T-cell (primary cell): ENCODE measurements at regions not wholly inside any gene's neighbourhood (a gene's known extent, or its start where the extent isn't known, plus 50 kb on each side); places are given as distances from the start of the nearest gene placed in this dataset.

Source experiments
- ATAC-seq, 4 experiments: fragments of 200-7000 bp in 3 of 4; fragments of 150-1000 bp in 1 of 4; cut with Tn5 transposase; replicated peaks in 1 of 4; 1 replicate in 3 of 4; 2 replicates in 1 of 4; pipeline ENCODE4 v1.10.0; 2021; ENCODE audit warnings: moderate library complexity in 3 of 4, mild to moderate bottlenecking in 2 of 4, moderate number of reproducible peaks in 1 of 4
- CTCF ChIA-PET, 2 donors: fragments of 300-600 bp; sonication (Branson Sonifier 250); formaldehyde crosslinking; loops; one replicate each; lab custom pipeline; 2022; ENCODE audit warnings: antibody characterized with exemption in 2 of 2; lab: Charles Lee
- POLR2A ChIA-PET, 2 donors: fragments of 300-600 bp; sonication (Branson Sonifier 250); formaldehyde crosslinking; loops; one replicate each; lab custom pipeline; 2022; ENCODE audit warnings: antibody characterized with exemption in 2 of 2; lab: Charles Lee
- DNase-seq, 35 experiments: peaks; one replicate each; pipeline versions ENCODE4 v3.0.0 to v3.0.0-alpha.2; 2013 to 2023
- H3K27ac ChIP-seq: one replicate; pipeline ENCODE4 v1.5.1; 2013; ENCODE audit warnings: low read length
- H3K27me3 ChIP-seq, 2 experiments: replicated peaks in 1 of 2; 1 replicate in 1 of 2; 2 replicates in 1 of 2; pipeline versions ENCODE4 v1.6.1 to v1.7.0; 2013; ENCODE audit warnings: low read length in 1 of 2, mixed read lengths in 1 of 2; ENCODE audit not compliant: control insufficient read depth in 2 of 2, insufficient read depth in 2 of 2; ENCODE audit errors: extremely low read depth in 1 of 2
- H3K36me3 ChIP-seq, 2 donors: 1 replicate in 1 of 2; 2 replicates in 1 of 2; pipeline versions ENCODE4 v1.6.1 to v1.7.0; 2013; ENCODE audit warnings: low read length in 1 of 2; ENCODE audit not compliant: control insufficient read depth in 2 of 2, insufficient read depth in 1 of 2; ENCODE audit errors: extremely low read depth in 1 of 2
- H3K4me1 ChIP-seq, 2 experiments: 1 replicate in 1 of 2; 2 replicates in 1 of 2; pipeline versions ENCODE4 v1.6.1 to v1.7.0; 2013; ENCODE audit warnings: low read length in 2 of 2, mixed read lengths in 1 of 2; ENCODE audit not compliant: insufficient read depth in 2 of 2, control insufficient read depth in 1 of 2; ENCODE audit errors: extremely low read depth in 1 of 2
- H3K4me3 ChIP-seq, 2 donors: 1 replicate in 1 of 2; 2 replicates in 1 of 2; pipeline versions ENCODE4 v1.5.1 to v1.7.0; 2013; ENCODE audit warnings: mild to moderate bottlenecking in 2 of 2, low read length in 1 of 2, moderate library complexity in 1 of 2; ENCODE audit not compliant: control insufficient read depth in 1 of 2; ENCODE audit errors: extremely low read depth in 1 of 2
- H3K9me3 ChIP-seq: 2 replicates; pipeline ENCODE4 v1.7.0; 2013
- H3K27ac Mint-ChIP-seq, 2 donors: one replicate each; pipeline ENCODE4 v1.8.0; 2020 to 2021; ENCODE audit warnings: mild to moderate bottlenecking in 2 of 2, mixed read lengths in 2 of 2
- H3K27me3 Mint-ChIP-seq, 2 donors: one replicate each; pipeline ENCODE4 v1.8.0; 2021 to 2022; ENCODE audit warnings: mixed read lengths in 2 of 2
- H3K36me3 Mint-ChIP-seq: one replicate; pipeline ENCODE4 v1.8.0; 2021; ENCODE audit warnings: mixed read lengths
- H3K4me1 Mint-ChIP-seq, 3 donors: one replicate each; pipeline ENCODE4 v1.8.0; 2020 to 2022; ENCODE audit warnings: mixed read lengths in 3 of 3, mild to moderate bottlenecking in 1 of 3
- H3K4me3 Mint-ChIP-seq, 3 donors: one replicate each; pipeline ENCODE4 v1.8.0; 2020 to 2022; ENCODE audit warnings: mild to moderate bottlenecking in 3 of 3, mixed read lengths in 3 of 3, moderate library complexity in 3 of 3
- H3K9me3 Mint-ChIP-seq, 3 donors: one replicate each; pipeline ENCODE4 v1.8.0; 2020 to 2022; ENCODE audit warnings: mixed read lengths in 3 of 3
- WGBS: methylation state at CpG from one replicate; pipeline ENCODE4 v1.1.5; 2013; ENCODE audit warnings: missing lambda C conversion rate; ENCODE audit not compliant: insufficient coverage; 5-methylcytosine and 5-hydroxymethylcytosine counted together

DNA sequence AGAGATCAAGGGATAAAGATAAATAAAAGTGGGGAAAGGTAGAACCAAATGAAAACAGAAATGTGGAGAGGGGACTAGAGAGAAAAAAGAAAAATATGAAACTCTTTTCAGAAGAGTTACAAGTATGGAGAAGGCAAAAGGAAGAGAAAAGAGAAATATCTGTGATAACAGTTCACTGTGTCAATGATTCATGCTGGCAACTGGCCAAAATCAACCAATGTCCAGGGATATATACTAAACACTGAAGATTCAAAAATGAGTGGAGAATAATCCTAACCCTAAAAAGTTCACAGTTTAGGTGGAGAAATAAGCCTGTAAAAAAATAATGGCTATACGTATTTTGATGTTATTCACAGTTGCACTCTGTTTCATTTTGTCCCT lies 372.3 kb upstream of the KITLG start:
- Mint-ChIP-seq H3K4me3 (no peak overlapping the region), H3K4me1 (no peaks in the 10 kb centered on the region), H3K9me3 (no peaks in the 10 kb centered on the region), H3K36me3 (no peaks in the 10 kb centered on the region), H3K27ac (no peak overlapping the region), H3K27me3 (peaks cover 3 to 8% of the 10 kb centered on the region in 2 donors)
- no peaks in the 10 kb centered on the region for H3K4me1 ChIP-seq
- no peak overlapping the region for H3K27ac ChIP-seq
- CTCF ChIA-PET, result interaction anchor here in 1 of 2 donors (0.6 kb wide), 1 partner anchor 60 kb away, joined by 3 read pairs; no protein-coding TSS in a partner anchor
- DNase-seq (no peak), ATAC-seq (no peak)
- H3K27me3 ChIP-seq, result no peaks in the 10 kb centered on the region
- no peak overlapping the region for H3K4me3 ChIP-seq
- no peaks in the 10 kb centered on the region for H3K9me3 ChIP-seq
- H3K36me3 ChIP-seq, result no peaks in the 10 kb centered on the region
- POLR2A ChIA-PET, result no interaction called here
- no CpG with 5 or more reads among the region's 1 CpG for WGBS

DNA sequence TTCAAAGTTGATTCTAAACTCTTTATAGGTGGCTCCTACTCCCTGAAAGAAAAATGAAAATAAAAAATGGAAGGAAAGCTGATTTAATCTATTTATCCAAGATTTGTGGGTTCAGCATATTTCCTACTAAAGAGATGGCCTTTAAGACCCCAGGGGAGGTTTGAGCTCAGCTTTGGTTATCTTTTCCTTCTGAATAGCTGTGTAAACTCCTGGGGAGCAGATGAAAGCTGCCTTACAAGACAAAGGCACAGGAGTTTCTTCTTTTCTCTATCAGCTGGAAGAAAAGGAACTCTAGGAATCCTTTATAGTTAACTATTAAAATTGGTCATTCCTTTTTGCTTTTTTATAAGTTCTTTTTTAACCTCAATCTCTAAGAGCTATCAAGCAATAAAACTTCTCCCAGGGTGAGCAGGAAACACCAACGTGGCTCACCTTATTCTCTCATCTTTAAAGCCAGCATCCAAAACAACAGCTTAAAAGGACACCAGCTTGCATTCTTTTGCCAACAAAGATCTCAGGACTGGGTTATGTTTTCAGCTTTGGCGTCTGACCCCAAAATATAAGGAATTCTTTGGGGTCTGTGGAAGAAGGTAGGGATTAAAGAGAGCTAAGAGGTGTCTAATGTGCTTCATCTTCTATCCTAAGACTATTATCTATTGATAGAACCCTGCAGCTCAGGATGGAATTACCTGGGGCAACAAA lies 371.7 kb upstream of the KITLG start:
- ChIA-PET CTCF (no interaction called here), POLR2A (no interaction called here)
- H3K27me3 ChIP-seq, result no peaks in the 10 kb centered on the region
- no peak overlapping the region for H3K27ac ChIP-seq
- Mint-ChIP-seq H3K27ac (no peak overlapping the region), H3K36me3 (no peaks in the 10 kb centered on the region), H3K4me1 (no peaks in the 10 kb centered on the region), H3K4me3 (no peak overlapping the region), H3K27me3 (peaks cover 3 to 10% of the 10 kb centered on the region in 2 donors), H3K9me3 (no peaks in the 10 kb centered on the region)
- DNase-seq (no peak), ATAC-seq (no peak)
- WGBS, result no CpG with 5 or more reads among the region's 2 CpGs
- H3K4me1 ChIP-seq, result no peaks in the 10 kb centered on the region
- H3K36me3 ChIP-seq, result no peaks in the 10 kb centered on the region
- H3K9me3 ChIP-seq, result no peaks in the 10 kb centered on the region
- H3K4me3 ChIP-seq, result no peak overlapping the region

DNA sequence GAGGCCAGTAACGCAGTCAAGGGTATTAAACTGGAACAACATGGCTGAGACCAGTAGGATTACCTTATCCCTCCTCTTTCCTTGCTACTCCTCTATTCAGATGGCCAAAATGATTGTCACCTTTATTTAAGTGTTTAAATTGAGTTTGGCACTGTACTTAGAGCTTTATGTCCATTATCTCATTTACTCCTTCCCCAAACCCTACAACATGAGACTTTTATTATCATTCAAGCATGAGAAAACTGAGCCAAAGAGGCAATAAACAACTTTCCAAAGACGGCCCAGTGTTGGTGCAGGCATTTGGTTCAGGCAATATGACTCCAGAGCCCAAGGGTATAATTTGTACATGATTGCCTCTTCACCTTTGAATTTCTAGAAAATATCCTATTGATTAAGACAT lies 370.9 kb upstream of the KITLG start:
- POLR2A ChIA-PET, result no interaction called here
- H3K36me3 Mint-ChIP-seq, result no peaks in the 10 kb centered on the region
- ATAC-seq (no peak), DNase-seq (no peak)
- peaks cover 5 to 13% of the 10 kb centered on the region in 2 donors for H3K27me3 Mint-ChIP-seq
- no peak overlapping the region for H3K4me3 ChIP-seq
- no peaks in the 10 kb centered on the region for H3K4me1 ChIP-seq
- H3K27ac ChIP-seq, result no peak overlapping the region
- WGBS, result 20% methylated on average over 1 of the region's 2 CpGs
- no peaks in the 10 kb centered on the region for H3K9me3 Mint-ChIP-seq
- no peaks in the 10 kb centered on the region for H3K4me1 Mint-ChIP-seq
- H3K36me3 ChIP-seq, result no peaks in the 10 kb centered on the region
- no peak overlapping the region for H3K27ac Mint-ChIP-seq
- no peaks in the 10 kb centered on the region for H3K27me3 ChIP-seq
- H3K9me3 ChIP-seq, result no peaks in the 10 kb centered on the region
- no peak overlapping the region for H3K4me3 Mint-ChIP-seq
- CTCF ChIA-PET, result no interaction called here

DNA sequence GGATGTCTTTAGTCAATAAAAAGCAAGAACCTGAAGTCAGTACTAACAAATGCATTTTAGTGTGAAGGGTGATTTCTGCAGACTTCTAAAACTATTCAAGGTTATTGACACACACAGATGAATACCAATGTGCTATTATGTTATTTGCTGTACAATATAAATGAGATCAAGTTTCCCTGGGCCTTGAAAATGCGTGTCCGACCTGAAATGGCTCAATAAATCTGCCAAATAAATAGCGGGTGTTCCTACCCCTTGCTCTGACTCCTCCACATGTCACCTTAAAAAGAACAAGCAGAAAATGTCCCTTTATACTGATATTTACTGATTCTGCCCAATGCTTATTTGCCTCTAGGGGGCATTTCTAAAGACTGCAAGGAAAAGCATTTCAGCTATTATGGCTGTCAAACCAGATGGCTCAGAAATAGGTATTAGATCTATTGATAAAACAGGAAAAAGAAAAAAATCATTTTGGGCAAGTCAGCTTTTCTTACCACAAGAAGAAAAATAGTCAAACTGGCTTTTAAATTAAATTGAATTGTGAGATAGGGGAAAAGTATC lies 367.3 kb upstream of the KITLG start:
- WGBS, result no CpG with 5 or more reads among the region's 3 CpGs

DNA sequence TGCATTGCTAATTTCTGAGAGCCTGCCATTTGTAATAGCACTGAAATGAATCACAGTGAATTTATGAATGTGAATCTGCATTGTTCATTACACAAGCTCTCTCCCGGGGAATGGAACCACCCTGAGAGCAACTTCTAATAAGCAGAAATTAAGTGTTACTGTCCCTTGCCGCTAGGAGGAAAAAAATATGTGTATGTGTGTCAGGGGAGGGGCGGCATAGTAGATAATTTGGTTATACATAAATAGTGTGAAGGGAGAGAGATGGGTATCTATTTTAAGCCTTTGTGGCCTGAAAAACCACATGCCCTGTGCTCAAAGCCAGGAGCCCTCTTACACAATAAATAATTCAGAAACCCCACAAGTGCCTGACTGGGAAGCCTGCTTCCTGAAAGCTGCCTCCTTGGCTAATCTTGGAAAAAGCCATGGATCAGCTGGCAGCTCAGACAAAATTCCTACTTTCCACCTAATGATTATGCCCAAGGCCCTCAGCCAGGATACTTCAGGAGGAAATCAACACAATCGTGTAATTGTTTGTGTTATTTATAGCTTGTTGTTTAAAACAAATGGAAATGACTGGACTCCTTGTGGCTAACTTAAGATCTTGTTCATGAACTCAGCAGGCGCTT lies 366.2 kb upstream of the KITLG start:
- 0% methylated on average over 1 of the region's 5 CpGs for WGBS
- no peaks in the 10 kb centered on the region for H3K4me1 Mint-ChIP-seq
- Histone ChIP-seq H3K27me3 (no peaks in the 10 kb centered on the region), H3K4me3 (no peak overlapping the region), H3K4me1 (no peaks in the 10 kb centered on the region), H3K9me3 (no peaks in the 10 kb centered on the region), H3K27ac (no peak overlapping the region), H3K36me3 (no peaks in the 10 kb centered on the region)
- no peak overlapping the region for H3K4me3 Mint-ChIP-seq
- ATAC-seq, result no peak
- ChIA-PET CTCF (interaction anchor here in 1 of 2 donors (1.2 kb wide), 1 partner anchor 12 kb away, joined by 3 read pairs; no protein-coding TSS in a partner anchor), POLR2A (interaction anchor here in 1 of 2 donors (0.6 kb wide), 1 partner anchor 594 kb away, joined by 3 read pairs; no protein-coding TSS in a partner anchor)
- H3K9me3 Mint-ChIP-seq, result no peaks in the 10 kb centered on the region
- no peak for DNase-seq
- H3K36me3 Mint-ChIP-seq, result no peaks in the 10 kb centered on the region
- H3K27me3 Mint-ChIP-seq, result peaks cover 10 to 22% of the 10 kb centered on the region in 2 donors
- H3K27ac Mint-ChIP-seq, result no peak overlapping the region

More for the DNA sequence above, 367.3 kb upstream of the KITLG start:
- no peak overlapping the region for H3K27ac Mint-ChIP-seq
- H3K36me3 Mint-ChIP-seq, result no peaks in the 10 kb centered on the region
- H3K9me3 Mint-ChIP-seq, result no peaks in the 10 kb centered on the region
- no peaks in the 10 kb centered on the region for H3K4me1 ChIP-seq
- H3K27me3 ChIP-seq, result no peaks in the 10 kb centered on the region
- ATAC-seq (no peak), DNase-seq (no peak)
- no peak overlapping the region for H3K27ac ChIP-seq
- H3K27me3 Mint-ChIP-seq, result peaks cover 12 to 22% of the 10 kb centered on the region in 2 donors
- CTCF ChIA-PET, result no interaction called here
- no peak overlapping the region for H3K4me3 Mint-ChIP-seq
- no peaks in the 10 kb centered on the region for H3K36me3 ChIP-seq
- no peaks in the 10 kb centered on the region for H3K4me1 Mint-ChIP-seq
- H3K9me3 ChIP-seq, result no peaks in the 10 kb centered on the region
- H3K4me3 ChIP-seq, result no peak overlapping the region
- POLR2A ChIA-PET, result no interaction called here

DNA sequence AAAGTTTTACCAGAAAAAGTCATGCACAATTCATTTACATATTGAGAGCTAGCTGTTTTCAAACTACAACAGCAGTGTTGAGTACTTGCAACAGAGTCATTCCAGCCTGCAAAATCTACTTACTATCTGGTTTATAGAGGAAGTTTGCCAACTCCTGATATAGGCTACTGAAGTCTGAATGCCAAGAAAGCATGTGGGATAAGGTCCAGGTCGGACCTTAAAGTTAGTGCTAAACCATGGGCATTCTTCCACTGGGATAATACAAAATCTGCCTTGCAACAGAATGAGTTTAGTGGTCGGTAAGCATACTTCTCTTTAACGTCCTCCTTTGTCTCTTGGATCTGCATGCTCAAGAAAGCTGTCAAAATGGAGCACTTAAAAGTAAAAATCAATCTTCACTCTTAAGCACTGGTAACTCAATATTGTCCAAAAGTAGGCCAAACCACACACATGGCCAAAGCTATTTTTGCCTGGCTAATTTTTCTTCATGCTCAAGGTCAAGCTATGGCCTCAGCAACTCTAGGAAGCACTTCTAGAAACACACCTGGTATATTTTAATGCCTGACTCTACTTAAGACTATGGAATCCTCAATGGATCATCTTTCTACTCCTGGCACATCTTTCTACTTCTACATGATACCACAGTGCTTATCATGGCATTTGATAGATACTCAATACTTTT lies 364.9 kb upstream of the KITLG start:
- POLR2A ChIA-PET, result no interaction called here
- CTCF ChIA-PET, result interaction anchor here in 1 of 2 donors (1.2 kb wide), 1 partner anchor 11 kb away, joined by 3 read pairs; no protein-coding TSS in a partner anchor

More for the DNA sequence above, 364.9 kb upstream of the KITLG start:
- H3K27ac ChIP-seq, result no peak overlapping the region
- Mint-ChIP-seq H3K27ac (no peak overlapping the region), H3K9me3 (no peaks in the 10 kb centered on the region), H3K27me3 (peaks cover 10 to 22% of the 10 kb centered on the region in 2 donors), H3K4me3 (no peak overlapping the region), H3K36me3 (no peaks in the 10 kb centered on the region), H3K4me1 (no peaks in the 10 kb centered on the region)
- no peaks in the 10 kb centered on the region for H3K27me3 ChIP-seq
- no peaks in the 10 kb centered on the region for H3K9me3 ChIP-seq
- H3K36me3 ChIP-seq, result no peaks in the 10 kb centered on the region
- ATAC-seq (no peak), DNase-seq (no peak)
- no peak overlapping the region for H3K4me3 ChIP-seq
- no peaks in the 10 kb centered on the region for H3K4me1 ChIP-seq
- WGBS, result 78% methylated on average over 3 of the region's 3 CpGs
